NT2/D1 (cell line): ENCODE measurements at regions not wholly inside any gene's neighbourhood (a gene's known extent, or its start where the extent isn't known, plus 50 kb on each side); places are given as distances from the start of the nearest gene placed in this dataset.

Experiments used
- DNase-seq: peaks from one replicate; pipeline ENCODE4 v3.0.0-alpha.2; 2011; ENCODE audit warnings: low read depth, low spot score
- H3K27me3 ChIP-seq: 2 replicates; pipeline ENCODE4 v1.6.0; 2011; ENCODE audit warnings: mild to moderate bottlenecking; ENCODE audit not compliant: insufficient read length, insufficient read depth
- H3K36me3 ChIP-seq: 2 replicates; pipeline ENCODE4 v1.6.1; 2011; ENCODE audit warnings: mild to moderate bottlenecking, low read length, mixed read lengths; ENCODE audit not compliant: insufficient read depth, insufficient read length
- H3K4me1 ChIP-seq: 2 replicates; pipeline ENCODE4 v1.5.1; 2011; ENCODE audit not compliant: insufficient read depth, insufficient read length
- H3K4me3 ChIP-seq: 2 replicates; pipeline ENCODE4 v1.5.1; 2011; ENCODE audit warnings: low read depth; ENCODE audit not compliant: insufficient read length
- H3K9ac ChIP-seq: 2 replicates; pipeline ENCODE4 v1.6.0; 2011; ENCODE audit warnings: low read depth; ENCODE audit not compliant: insufficient read length
- H3K9me3 ChIP-seq: 2 replicates; pipeline ENCODE4 v1.5.1; 2011; ENCODE audit warnings: mild to moderate bottlenecking, low read length; ENCODE audit not compliant: insufficient read depth
- SUZ12 ChIP-seq: IDR thresholded peaks from 2 replicates; pipeline ENCODE4 v1.6.1; 2011; ENCODE audit not compliant: insufficient read length, insufficient read depth; ENCODE audit errors: extremely low read depth
- YY1 ChIP-seq: IDR thresholded peaks from 2 replicates; pipeline ENCODE4 v1.6.1; 2011; ENCODE audit not compliant: insufficient read length, insufficient read depth
- ZNF274 ChIP-seq: IDR thresholded peaks from 2 replicates; pipeline ENCODE4 v1.6.1; 2011; ENCODE audit warnings: mild to moderate bottlenecking, low read depth, low read length

DNA sequence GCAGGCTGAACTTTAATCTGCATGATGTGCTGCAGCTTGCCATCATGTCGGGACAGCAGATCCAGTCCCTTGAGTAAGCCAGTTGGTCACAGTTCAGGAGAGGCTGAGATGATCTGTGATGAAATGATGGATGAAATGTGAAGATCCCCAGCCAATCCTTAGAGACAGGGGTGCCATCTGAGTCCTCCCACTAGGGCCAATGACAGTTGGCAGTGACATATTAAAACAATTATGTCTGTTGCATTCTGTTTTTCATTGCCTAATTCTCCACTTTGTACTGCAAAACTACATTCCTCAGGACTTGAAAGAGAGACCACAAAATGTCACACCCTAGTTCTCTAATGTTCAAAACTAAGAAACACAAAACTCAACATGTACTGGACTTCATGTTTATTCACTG is 66.3 kb upstream of the CAV2 start:
- no peak for DNase-seq
- Histone ChIP-seq H3K36me3 (no peaks in the 10 kb centered on the region), H3K9me3 (no peaks in the 10 kb centered on the region), H3K4me1 (no peaks in the 10 kb centered on the region), H3K27me3 (no peaks in the 10 kb centered on the region), H3K9ac (no peak overlapping the region), H3K4me3 (no peak overlapping the region)
- no peak for TF ChIP-seq YY1
- no peak for TF ChIP-seq SUZ12
- no peak for TF ChIP-seq ZNF274

DNA sequence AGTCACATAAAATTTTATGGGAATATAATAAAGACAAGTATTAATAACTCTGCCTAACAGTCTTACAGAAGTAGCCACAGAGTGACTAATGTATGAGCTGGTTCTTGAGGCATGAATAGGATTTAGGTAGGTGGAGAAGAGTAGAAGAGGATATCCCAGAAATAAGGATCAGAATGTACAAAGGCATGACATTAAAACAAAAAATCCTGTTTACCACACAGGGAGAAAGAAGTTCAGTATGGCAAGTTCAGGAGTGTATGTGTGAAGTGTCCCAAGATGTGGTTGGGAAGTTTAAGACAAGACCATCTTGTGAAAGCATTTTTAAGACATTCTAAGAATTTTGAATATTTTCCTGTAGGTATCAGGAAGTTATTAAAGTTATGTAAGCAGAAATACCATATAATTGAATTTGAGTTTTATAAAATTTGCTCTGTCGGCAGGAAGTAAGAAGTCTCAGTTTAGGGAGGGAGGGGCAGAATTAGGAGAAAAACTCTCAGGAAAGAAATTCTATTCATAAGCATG is 64.7 kb upstream of the CAV2 start:
- Histone ChIP-seq H3K4me1 (no peaks in the 10 kb centered on the region), H3K4me3 (no peak overlapping the region), H3K27me3 (no peaks in the 10 kb centered on the region), H3K9ac (no peak overlapping the region), H3K36me3 (no peaks in the 10 kb centered on the region), H3K9me3 (no peaks in the 10 kb centered on the region)
- no peak for TF ChIP-seq SUZ12
- no peak for TF ChIP-seq YY1
- no peak for TF ChIP-seq ZNF274
- no peak for DNase-seq

DNA sequence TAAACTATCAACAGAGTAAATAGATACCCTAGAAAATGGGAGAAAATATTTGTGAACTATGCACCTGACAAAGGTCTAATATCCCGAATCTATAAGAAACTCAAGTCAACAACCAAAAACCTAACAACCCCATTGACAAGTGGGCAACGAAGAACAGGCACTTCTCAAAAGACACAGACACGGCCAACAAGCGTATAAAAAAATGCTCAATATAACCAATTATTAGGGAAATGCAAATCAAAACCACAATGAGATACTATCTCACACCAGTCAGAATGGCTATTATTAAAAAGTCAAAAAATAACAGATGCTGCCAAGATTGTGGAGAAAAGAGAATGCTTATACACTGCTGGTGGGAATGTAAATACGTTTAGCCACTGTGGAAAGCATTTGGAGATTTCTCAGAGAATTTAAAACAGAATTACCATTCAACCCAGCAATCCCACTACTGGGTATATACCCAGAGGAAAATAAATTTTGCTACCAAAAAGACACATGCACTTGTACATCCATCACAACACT is 63.2 kb upstream of the CAV2 start:
- Histone ChIP-seq H3K9me3 (no peaks in the 10 kb centered on the region), H3K4me3 (no peak overlapping the region), H3K36me3 (no peaks in the 10 kb centered on the region), H3K4me1 (no peaks in the 10 kb centered on the region), H3K9ac (no peak overlapping the region), H3K27me3 (no peaks in the 10 kb centered on the region)
- DNase-seq: no peak
- no peak for TF ChIP-seq SUZ12

DNA sequence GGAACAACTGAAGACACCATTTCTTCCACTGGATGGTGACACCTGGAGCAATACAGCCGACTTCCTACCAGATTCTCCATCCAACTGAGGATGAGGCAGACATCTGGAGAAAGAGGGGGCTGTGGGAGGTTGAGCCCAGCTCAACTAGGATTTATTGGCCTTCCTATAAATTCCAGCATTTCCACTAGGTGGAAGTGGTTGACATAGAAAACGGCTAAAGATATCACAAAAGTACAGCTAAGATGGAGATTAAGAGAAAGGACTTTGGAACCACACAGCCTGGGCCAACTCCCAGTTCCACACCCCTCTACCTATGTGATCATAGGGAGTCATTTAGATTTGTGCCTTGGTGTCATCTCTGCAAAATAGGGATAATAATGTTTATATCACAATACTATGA is 61.3 kb upstream of the CAV2 start:
- Histone ChIP-seq H3K4me1 (no peaks in the 10 kb centered on the region), H3K9ac (no peak overlapping the region), H3K4me3 (no peak overlapping the region), H3K36me3 (no peaks in the 10 kb centered on the region), H3K27me3 (no peaks in the 10 kb centered on the region), H3K9me3 (no peaks in the 10 kb centered on the region)
- TF ChIP-seq YY1 (no peak), SUZ12 (no peak), ZNF274 (no peak)
- DNase-seq: no peak

DNA sequence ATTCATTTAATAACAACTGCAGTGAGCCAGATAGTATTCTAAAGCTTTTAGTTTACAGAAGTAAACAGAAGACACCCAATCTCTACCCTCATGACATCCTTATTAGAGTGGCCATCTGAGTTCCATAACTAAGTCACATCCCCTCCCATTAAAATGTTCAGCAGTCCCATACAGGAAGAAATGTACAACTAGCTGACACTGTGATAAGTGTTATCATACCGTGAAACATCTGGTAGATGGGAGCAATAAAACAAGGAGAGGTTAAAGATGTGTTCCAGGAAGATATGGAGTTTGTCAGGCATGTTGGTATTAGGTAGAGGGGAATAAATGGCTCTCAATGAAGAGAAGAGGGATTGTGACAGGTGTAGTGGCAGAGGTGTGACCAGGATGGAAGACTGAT is 60.5 kb upstream of the CAV2 start:
- Histone ChIP-seq H3K27me3 (no peaks in the 10 kb centered on the region), H3K4me3 (no peak overlapping the region), H3K36me3 (no peaks in the 10 kb centered on the region), H3K9me3 (no peaks in the 10 kb centered on the region), H3K4me1 (no peaks in the 10 kb centered on the region), H3K9ac (no peak overlapping the region)
- no peak for TF ChIP-seq ZNF274
- TF ChIP-seq YY1: no peak
- no peak for TF ChIP-seq SUZ12
- DNase-seq: no peak

DNA sequence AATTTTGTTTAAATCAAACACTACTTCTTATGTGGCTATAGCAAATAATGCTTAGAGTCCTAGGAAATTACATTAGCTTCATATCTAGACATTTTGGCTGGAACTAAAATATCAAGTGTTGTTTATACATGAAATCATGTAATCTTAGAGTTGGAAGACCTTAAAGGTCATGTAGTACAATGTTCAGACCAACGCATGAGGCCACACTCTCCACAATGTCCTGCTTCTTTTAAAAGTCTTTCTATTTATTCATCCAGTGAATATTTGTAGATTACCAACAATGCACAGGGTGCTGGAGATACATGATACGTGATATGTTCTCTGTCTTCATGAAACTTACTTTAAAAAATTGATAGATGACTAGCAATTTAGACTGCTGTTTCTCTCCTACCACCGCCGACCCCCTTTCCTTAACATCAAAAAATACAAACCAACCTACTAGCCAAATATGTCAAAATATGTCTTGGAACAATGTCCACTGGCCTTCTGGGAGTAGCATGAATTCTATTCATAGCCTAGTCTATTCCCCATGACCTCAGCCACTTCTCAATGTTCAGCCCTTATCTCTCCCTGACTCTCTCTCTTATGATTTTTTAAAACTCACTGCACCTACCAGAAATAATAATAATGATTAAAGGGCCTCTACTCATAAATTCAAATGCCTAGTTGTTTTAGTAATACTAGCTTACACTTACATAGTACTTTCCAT is 59.5 kb upstream of the CAV2 start:
- Histone ChIP-seq H3K9ac (no peak overlapping the region), H3K36me3 (no peaks in the 10 kb centered on the region), H3K27me3 (no peaks in the 10 kb centered on the region), H3K4me3 (no peak overlapping the region), H3K4me1 (no peaks in the 10 kb centered on the region), H3K9me3 (no peaks in the 10 kb centered on the region)
- TF ChIP-seq YY1 (no peak), SUZ12 (no peak), ZNF274 (no peak)
- DNase-seq: no peak

DNA sequence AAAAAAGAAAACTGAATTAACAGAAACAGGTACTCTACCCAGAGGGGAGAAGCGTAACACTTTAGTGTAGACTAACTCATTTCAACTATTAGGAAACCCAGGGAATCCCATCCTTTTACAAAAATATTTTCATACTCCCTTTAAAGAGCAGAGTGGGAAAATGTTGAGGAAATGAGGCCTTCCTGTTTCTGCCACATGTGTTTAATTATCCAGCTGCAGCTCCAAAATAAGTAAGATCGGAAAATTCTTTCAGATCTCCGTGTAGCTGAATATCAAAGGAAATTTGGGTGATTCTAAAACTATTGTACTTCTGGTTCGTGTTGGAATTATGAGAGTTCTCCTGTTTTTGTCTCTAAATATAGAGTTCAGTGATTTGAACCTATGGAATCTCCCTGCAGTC is 58.0 kb upstream of the CAV2 start:
- TF ChIP-seq YY1 (no peak), SUZ12 (no peak), ZNF274 (no peak)
- Histone ChIP-seq H3K9ac (no peak overlapping the region), H3K36me3 (no peaks in the 10 kb centered on the region), H3K4me3 (no peak overlapping the region), H3K4me1 (no peaks in the 10 kb centered on the region), H3K9me3 (no peaks in the 10 kb centered on the region), H3K27me3 (no peaks in the 10 kb centered on the region)
- no peak for DNase-seq
